Ectodermal cell (in vitro differentiated cells): ENCODE measurements at regions not wholly inside any gene's neighbourhood (a gene's known extent, or its start where the extent isn't known, plus 50 kb on each side); places are given as distances from the start of the nearest gene placed in this dataset.
"Not testable (repeated sequence)": the region's sequence is repeated elsewhere in the genome, so short reads cannot be mapped to it uniquely, and the experiment has no call there.

Experiments used
- H3K27ac ChIP-seq: 2 replicates; pipeline ENCODE4 v1.7.0; 2013; ENCODE audit warnings: mild to moderate bottlenecking, low read depth, low read length; ENCODE audit not compliant: insufficient read depth, poor library complexity, severe bottlenecking
- H3K27me3 ChIP-seq: 2 replicates; pipeline ENCODE4 v1.7.0; 2013; ENCODE audit warnings: mild to moderate bottlenecking, low read length; ENCODE audit not compliant: insufficient read depth, control insufficient read depth, poor library complexity, severe bottlenecking
- H3K36me3 ChIP-seq: one replicate; pipeline ENCODE4 v1.7.0; 2013; ENCODE audit warnings: low read length; ENCODE audit not compliant: control insufficient read depth, insufficient read depth
- H3K4me1 ChIP-seq: one replicate; pipeline ENCODE4 v1.7.0; 2013; ENCODE audit warnings: low read length; ENCODE audit not compliant: control insufficient read depth, insufficient read depth
- H3K4me3 ChIP-seq: 2 replicates; pipeline ENCODE4 v1.7.0; 2013; ENCODE audit warnings: low read depth, low read length, control low read depth; ENCODE audit not compliant: insufficient read depth
- H3K9me3 ChIP-seq: 2 replicates; pipeline ENCODE4 v1.7.0; 2013; ENCODE audit warnings: mild to moderate bottlenecking, low read length, moderate library complexity; ENCODE audit not compliant: control insufficient read depth
- WGBS, 2 experiments: methylation state at CpG; one replicate each; pipeline ENCODE4 v1.1.7; 2013; ENCODE audit warnings: missing lambda C conversion rate in 2 of 2; 5-methylcytosine and 5-hydroxymethylcytosine counted together

DNA sequence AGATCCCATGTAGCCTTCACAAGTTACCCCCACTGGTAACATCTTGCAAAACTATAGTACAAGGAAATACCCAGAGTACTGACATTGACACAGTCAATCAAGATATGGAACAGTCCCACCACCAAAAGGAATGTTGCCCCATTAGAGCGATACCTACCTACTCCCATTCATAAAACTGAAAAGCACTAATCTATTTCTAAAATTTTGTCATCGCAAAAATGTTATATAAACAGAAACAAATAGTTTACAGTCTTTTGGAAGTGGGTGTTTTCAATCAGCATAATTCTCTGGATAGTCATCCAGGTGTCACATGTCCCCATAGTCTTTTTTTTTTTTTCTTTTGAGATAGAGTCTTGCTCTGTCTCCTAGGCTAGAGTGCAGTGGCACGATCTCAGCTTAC lies 156.9 kb upstream of the AGTR1 start:
- no peak overlapping the region for H3K27ac ChIP-seq
- no peaks in the 10 kb centered on the region for H3K36me3 ChIP-seq
- WGBS, 2 experiments, result 95 to 98% methylated on average over 2 to 3 of the region's 3 CpGs

DNA sequence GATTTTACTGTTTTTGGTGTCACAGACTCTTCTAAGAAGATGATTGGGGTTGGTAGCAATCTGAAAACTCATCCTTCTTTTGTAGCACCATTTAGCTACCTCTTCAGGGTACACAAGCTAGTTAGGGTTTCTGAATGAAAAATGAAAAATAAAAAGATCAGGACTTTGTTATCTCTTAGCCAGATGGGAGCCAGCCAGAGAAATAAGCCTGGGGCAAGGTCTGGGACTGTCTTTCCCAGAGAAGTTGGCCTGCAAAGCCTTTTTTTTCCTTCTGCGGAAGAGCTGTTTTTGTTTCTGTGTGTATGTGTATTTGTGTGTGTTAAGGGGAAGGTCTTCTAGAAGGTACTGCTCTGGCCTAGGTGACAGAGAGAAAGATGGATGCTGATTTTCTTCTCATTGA lies 150.7 kb upstream of the AGTR1 start:
- no peaks in the 10 kb centered on the region for H3K27me3 ChIP-seq
- whole genome bisulfite sequencing, 2 experiments, result 91 to 100% methylated on average over 1 of the region's 1 CpG
- H3K9me3 ChIP-seq, result no peaks in the 10 kb centered on the region

More for the DNA sequence above, 156.9 kb upstream of the AGTR1 start:
- Histone ChIP-seq H3K27me3 (no peaks in the 10 kb centered on the region), H3K9me3 (no peaks in the 10 kb centered on the region), H3K4me1 (no peaks in the 10 kb centered on the region), H3K4me3 (no peak overlapping the region)

DNA sequence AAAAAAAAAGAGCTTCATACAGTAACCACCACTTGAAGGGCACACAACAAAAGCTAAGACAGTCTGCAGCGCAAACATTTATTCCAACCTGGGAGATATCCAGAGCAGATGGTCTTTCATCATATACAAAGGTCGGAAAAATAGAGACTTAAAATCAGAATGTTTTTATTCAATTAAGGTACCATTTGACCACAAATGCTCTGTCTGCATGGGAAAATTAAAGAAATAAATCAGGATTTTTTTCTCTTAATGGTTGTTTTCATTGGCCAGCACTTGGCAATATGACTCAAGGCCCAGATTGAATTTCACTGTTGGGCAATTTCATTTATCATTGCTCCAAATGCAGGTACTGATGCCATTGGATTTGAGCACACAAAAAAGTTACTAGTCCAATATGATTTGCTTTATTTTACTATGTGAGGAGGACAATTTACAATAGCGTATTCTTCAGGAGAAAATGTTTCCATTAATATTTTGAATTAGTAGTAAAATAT lies 145.9 kb upstream of the AGTR1 start:
- Histone ChIP-seq H3K4me1 (no peaks in the 10 kb centered on the region), H3K36me3 (no peaks in the 10 kb centered on the region), H3K9me3 (no peaks in the 10 kb centered on the region), H3K27ac (no peak overlapping the region), H3K4me3 (no peak overlapping the region), H3K27me3 (no peaks in the 10 kb centered on the region)
- 97 to 100% methylated on average over 2 to 3 of the region's 3 CpGs for WGBS, 2 experiments

More for the DNA sequence above, 150.7 kb upstream of the AGTR1 start:
- Histone ChIP-seq H3K36me3 (no peaks in the 10 kb centered on the region), H3K4me1 (no peaks in the 10 kb centered on the region), H3K27ac (no peak overlapping the region), H3K4me3 (no peak overlapping the region)

- Histone ChIP-seq H3K36me3 (no peaks in the 10 kb centered on the region), H3K27ac (no peak overlapping the region), H3K27me3 (no peaks in the 10 kb centered on the region), H3K4me3 (no peak overlapping the region), H3K4me1 (no peaks in the 10 kb centered on the region), H3K9me3 (no peaks in the 10 kb centered on the region)
- 88 to 100% methylated on average over 2 to 4 of the region's 4 CpGs for WGBS, 2 experiments
Observed at GRCh38 chr3:148554367-148554766, 143.3 kb upstream of the AGTR1 start.

DNA sequence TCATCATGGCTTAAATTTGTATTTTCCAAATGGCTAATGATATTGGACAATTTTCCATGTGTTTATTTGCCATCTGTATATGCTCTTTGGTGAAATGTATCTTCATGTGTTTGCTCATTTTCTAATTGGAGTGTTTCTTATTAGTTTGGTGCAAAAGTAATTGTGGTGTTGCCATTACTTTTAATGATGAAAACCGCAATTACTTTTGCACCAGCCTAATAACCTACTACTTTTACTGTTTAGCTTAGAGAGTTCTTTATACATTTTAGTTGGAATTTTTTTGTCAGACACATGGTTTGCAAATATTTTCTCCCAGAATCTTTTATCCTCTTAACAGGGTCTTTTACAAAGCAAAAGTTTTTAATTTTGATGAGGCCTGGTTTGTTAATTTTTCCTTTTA lies 141.0 kb upstream of the AGTR1 start:
- Histone ChIP-seq H3K27ac (no peak overlapping the region), H3K4me1 (no peaks in the 10 kb centered on the region), H3K36me3 (no peaks in the 10 kb centered on the region), H3K4me3 (no peak overlapping the region), H3K27me3 (no peaks in the 10 kb centered on the region), H3K9me3 (no peaks in the 10 kb centered on the region)
- no CpG with 5 or more reads among the region's 1 CpG for WGBS, 2 experiments

- H3K4me3 ChIP-seq, H3K27ac ChIP-seq, H3K27me3 ChIP-seq, H3K36me3 ChIP-seq, H3K9me3 ChIP-seq, H3K4me1 ChIP-seq: not testable (repeated sequence)
- 88 to 91% methylated on average over 3 of the region's 3 CpGs for WGBS, 2 experiments
Observed at GRCh38 chr3:148577579-148577978, 120.1 kb upstream of the AGTR1 start.

- no peaks in the 10 kb centered on the region for H3K36me3 ChIP-seq
- WGBS, 2 experiments, result 98% methylated on average over 1 of the region's 1 CpG
- H3K27me3 ChIP-seq, result no peaks in the 10 kb centered on the region
- no peak overlapping the region for H3K27ac ChIP-seq
- no peaks in the 10 kb centered on the region for H3K4me1 ChIP-seq
- no peaks in the 10 kb centered on the region for H3K9me3 ChIP-seq
- H3K4me3 ChIP-seq, result no peak overlapping the region
Observed at GRCh38 chr3:148582126-148582525, 115.6 kb upstream of the AGTR1 start.

DNA sequence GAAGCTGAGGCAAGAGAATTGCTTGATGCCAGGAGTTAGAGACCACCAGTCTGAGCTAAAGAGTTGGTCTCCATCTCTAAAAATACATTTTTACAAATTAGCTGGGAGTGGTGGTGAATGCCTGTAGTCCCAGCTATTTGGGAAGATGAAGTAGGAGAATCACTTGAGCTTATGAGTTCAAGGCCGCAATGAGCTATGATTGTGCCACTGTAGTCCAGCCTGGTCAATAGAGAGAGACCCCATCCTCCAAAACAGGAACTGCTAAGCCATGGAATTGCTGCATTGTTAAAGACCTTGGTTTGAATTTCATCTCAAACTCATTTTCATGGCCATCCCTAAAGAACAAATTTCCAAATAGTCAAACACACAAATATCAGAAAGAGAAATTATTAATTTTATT lies 113.9 kb upstream of the AGTR1 start:
- H3K36me3 ChIP-seq, result no peaks in the 10 kb centered on the region
- H3K27ac ChIP-seq, result no peak overlapping the region
- 91 to 94% methylated on average over 1 of the region's 1 CpG for WGBS, 2 experiments
- no peak overlapping the region for H3K4me3 ChIP-seq
- no peaks in the 10 kb centered on the region for H3K9me3 ChIP-seq
- H3K27me3 ChIP-seq, result no peaks in the 10 kb centered on the region
- no peaks in the 10 kb centered on the region for H3K4me1 ChIP-seq

DNA sequence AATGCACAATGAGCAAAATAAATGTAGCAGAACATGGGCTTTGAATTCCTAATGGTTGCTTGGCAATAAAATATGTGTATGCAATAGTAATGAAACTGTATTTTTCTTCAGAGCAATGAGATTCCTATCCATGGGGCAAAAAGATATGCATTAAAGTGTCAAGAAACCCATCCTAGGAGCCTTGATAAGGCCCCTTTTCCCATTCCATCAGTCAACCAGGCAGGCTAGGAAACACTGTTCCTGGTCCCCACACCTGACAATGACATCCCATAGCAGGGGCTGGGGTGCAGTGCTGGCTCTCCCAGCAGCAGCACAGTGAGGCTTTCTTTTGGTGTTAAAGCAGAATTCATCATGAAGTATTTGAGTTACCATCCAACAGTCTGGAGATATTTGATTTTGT lies 113.3 kb upstream of the AGTR1 start:
- Histone ChIP-seq H3K27ac (no peak overlapping the region), H3K4me1 (no peaks in the 10 kb centered on the region), H3K4me3 (no peak overlapping the region), H3K36me3 (no peaks in the 10 kb centered on the region), H3K27me3 (no peaks in the 10 kb centered on the region), H3K9me3 (no peaks in the 10 kb centered on the region)

DNA sequence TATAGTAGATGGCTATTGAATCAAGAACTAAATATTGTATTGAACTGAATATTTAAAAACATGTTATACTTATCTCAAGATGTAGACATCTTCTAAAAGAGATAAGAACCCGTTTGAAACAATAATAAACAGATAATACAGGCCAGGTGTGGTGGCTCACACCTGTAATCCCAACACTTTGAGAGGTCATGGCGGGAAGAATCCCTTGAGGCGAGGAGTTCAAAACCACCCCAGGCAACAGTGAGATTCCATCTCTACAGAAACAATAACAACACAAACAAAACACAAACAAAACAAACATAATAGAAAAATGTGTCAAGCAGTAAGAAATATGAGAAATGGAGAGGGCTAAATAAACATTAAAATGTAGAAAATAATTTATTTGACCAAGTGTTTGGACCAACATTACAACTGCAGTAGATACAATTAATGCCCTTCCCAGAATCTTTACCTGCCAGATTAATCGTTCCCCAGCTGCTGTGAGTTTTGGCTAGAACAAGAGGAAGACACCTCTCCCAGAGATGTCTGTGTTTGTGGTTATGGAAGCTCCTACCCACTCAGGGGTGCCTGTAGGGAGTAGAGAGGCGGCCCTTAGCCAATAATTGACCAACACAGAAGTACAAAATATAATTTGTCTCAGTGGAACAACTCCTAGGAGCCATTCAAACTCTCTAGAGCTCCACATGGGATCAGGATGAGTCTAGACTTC lies 111.9 kb upstream of the AGTR1 start:
- H3K4me3 ChIP-seq, result no peak overlapping the region
- H3K36me3 ChIP-seq, result no peaks in the 10 kb centered on the region
- H3K4me1 ChIP-seq, result no peaks in the 10 kb centered on the region
- H3K27ac ChIP-seq, result no peak overlapping the region
- no peaks in the 10 kb centered on the region for H3K27me3 ChIP-seq
- no peaks in the 10 kb centered on the region for H3K9me3 ChIP-seq
- WGBS, 2 experiments, result 82 to 87% methylated on average over 5 of the region's 5 CpGs

DNA sequence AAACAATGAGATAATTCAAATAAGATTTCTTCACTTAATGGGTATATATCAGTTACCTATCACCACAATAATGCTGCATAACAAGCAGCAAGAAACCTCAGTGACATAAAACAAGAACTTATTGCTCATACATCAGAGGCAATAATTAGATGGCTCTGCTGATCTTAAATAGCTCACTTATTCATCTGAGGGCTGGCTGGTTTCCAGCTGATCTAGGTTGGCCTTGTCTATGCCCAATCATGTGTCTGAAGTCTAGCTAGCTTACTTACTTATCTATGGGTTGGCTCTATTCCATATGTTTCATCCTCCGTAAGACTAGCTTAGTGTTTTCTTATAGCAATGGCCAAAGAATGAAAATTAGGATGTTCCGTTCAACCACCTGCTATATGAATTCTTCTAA lies 109.4 kb upstream of the AGTR1 start:
- no peaks in the 10 kb centered on the region for H3K9me3 ChIP-seq
- H3K27ac ChIP-seq, result no peak overlapping the region
- WGBS, 2 experiments, result 96 to 98% methylated on average over 2 of the region's 2 CpGs
- no peaks in the 10 kb centered on the region for H3K36me3 ChIP-seq
- H3K27me3 ChIP-seq, result no peaks in the 10 kb centered on the region
- no peak overlapping the region for H3K4me3 ChIP-seq
- H3K4me1 ChIP-seq, result no peaks in the 10 kb centered on the region
